Suppressor macrophage (primary cell): ENCODE measurements at regions not wholly inside any gene's neighbourhood (a gene's known extent, or its start where the extent isn't known, plus 50 kb on each side); places are given as distances from the start of the nearest gene placed in this dataset.
"Not testable (repeated sequence)": the region's sequence is repeated elsewhere in the genome, so short reads cannot be mapped to it uniquely, and the experiment has no call there.

Experiments
- DNase-seq, 4 experiments: peaks; one replicate each; pipeline ENCODE4 v3.0.0-alpha.2; 2020 to 2022

- DNase-seq: no peak
Observed at GRCh38 chr6:19699932-19700331, 137.2 kb upstream of the ID4 start.

DNA sequence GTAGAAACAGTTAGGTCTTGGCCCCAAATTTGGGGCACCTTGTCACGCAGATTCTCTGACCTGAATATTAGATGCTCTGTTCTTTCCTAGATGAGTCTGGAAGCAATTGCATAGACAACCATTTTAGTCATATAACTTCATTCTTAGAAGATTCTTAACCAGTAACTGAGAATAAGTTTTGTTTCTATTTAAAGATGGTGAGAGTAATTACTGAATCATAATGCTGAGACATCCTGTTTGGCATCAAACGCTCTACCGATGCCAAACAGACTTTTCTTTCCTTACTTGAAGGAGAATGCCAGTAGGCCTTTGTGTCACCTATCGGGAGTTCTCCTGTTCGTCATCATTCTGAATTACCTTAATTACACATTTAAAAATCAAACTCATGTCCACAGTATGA, 131.6 kb upstream of the ID4 start:
- DNase-seq: no peak

DNA sequence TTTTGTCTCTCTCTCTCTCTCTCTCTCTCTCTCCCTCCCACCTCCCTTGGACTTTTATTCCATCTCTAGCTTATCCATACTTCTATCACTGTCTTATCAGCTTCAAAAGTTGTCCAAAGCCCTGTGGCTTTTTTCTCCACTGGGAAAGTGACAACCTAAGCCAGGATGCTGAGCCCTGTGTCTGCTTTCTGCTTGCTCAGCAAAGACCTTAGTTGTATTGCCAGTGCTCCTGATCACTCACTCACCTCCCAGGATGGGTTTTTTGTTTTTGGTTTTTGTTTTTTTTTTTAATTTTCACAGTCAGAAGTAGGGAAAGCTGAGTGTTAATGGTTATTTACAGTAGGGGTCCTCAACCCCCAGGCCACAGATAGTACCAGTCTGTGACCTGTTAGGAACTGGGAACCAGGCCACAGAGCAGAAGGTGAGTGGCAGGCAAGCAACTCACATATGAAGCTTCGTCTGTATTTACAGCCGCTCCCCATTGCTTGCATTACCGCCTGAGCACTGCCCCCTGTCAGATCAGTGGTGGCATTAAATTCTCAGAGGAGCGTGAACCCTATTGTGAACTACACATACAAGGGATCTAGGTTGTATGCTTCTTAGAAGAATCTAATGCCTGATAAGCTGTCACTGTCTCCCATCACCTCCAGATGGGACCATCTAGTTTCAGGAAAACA, 125.0 kb upstream of the ID4 start:
- no peak for DNase-seq

- no peak for DNase-seq
Observed at GRCh38 chr6:19712998-19713397, 124.2 kb upstream of the ID4 start.

- DNase-seq: no peak
Observed at GRCh38 chr6:19713411-19713810, 123.8 kb upstream of the ID4 start.

DNA sequence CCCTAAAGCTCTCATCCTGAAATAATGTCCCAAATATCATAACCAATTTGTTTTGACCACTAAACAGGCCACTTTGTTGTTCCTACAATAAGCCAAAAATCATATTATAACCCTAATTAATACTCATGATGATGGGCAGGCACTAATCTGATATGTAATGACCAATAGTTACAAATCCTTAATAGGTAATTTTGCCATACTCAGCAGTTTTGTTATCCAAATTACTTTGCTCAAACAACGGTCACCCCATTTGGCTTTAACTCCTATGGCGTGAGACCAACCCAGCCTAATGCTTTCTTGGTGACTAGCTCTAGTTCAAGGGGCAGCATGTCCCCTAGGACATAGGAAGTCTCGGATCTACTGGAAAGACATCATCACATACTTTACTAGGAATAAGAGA, 123.2 kb upstream of the ID4 start:
- no peak for DNase-seq

DNA sequence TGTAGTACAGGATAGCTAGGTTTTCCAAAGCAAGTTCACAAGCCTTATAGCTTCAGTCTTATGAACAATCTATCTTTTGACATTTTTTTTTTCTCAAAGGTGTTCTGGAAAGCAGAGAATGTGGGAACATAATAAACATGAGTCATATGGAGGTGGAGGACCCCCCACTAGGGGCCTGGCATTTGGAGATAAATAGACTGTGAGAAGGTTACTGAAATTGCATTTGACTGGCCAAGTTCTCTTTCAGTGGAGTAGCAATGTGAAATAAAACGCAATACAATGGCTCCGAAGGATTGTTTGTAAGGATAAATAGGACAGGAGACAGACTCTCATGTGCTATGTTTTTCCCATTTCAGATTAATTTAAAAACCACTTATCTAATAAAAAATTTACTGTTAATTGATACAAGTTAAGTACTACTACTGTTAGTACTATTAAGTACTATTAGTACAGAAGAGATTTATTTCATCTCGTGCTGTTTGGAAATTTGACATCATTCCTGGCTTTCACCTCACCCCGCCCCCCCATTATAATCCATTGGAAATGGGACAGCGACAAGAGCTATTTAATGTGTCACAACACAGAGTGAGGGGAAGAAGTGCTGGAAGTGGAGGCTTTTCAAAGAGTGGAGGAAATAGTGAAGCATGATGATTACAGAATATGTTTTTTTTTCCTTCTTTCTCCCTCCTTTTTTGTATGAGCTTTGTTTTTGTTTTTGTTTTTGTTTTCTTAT, 122.6 kb upstream of the ID4 start:
- DNase-seq: no peak

DNA sequence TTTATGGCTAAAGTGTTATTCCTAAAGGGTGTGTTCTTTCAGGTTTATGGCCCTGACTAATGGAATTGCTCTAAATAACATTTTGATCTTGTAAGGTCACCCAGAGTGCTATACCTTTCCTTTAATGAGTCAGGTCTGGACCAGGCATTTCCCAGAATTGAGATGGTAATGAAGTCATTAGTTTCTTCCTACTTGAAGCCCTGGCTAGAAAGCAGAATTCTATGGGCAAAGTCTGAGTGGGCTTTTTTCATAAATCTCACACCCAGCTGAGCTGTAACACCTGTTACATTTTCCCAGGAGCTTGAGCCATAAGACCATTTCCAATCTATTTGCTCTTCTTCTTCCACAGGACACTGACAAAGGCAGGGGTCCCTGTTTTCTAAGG, 122.0 kb upstream of the ID4 start:
- no peak for DNase-seq

DNA sequence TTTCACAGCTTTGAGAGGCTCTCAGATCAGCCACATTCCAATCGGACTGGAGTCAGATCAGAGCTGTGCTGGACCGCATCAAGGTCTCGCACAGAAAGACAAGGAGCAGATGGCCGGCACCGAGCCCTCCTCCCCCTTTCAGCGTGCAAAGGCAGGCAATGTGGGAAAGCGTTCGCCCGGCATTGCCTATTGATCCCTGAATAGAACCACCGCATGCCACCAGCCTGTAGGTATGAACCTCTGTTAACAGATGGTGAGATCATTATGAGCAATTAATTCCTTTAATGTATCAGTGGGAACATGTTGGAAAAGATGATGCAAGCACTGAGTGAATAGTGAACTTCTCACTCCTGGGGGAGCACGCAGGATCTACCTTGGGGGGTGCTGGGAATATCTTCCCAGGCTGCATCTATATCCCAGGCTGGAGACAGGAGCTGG, 117.5 kb upstream of the ID4 start:
- no peak for DNase-seq

DNA sequence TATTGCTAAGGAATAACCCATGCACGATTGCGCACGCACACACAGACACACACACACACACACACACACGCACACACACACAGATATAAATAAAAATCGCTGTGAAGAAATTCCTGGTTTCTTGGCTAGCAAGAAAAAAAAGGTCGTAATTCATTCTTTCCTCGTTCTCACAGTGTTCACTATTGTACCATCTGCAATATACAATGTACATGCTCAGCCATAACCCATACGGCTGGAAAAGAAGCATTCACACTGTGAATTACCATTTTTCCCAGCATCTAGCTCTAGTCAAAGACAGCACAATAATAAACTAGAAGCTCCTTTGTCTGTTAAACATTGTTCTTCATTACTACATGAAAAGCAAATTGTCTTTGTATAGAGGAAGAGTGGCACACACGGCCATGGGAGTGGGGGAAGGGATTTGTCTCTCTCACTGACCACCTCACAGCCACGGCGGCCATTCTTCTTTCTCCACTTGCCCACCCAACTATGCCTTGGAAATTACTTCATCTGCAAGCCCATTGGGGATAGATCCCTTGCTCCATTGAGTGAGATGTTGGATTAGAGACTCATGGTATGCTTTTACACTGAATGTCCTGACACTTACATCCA, 115.3 kb upstream of the ID4 start:
- DNase-seq: no peak

DNA sequence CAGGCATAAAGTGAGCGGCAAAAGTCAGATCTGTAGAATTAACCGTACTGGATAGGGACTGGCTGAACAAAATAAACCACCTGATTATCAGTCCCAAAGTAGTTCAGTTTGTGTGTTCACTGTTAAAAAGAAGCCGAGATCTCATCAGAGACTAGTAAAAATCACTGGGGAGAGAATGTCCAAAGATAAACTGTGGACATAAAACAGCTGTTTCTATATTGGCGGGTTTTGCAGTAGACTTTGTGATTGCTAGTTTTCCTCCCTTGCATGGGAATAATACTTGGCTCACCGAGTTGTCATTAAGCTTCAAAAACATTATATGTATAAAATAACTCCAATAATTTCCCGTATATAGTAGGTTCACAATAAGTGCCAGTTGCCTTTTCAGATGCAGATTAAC, 114.2 kb upstream of the ID4 start:
- no peak for DNase-seq

DNA sequence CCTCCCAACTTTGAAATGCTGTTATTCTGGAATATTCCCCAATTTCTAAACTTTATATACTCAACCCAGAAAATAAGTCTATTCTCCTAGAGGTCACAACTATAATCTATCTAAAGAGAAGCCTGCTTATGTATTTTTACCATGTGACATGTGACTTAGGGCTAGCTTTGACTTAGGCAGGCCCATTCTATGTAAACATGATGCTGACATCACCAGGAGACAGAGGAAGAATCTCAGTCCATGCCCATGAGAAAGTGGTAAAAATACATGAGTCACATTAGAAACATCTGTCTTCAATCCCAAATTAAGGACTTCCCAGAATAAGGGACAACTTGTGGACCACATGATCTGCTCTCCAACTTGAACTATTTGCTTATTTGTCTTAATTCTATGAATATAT, 113.6 kb upstream of the ID4 start:
- no peak for DNase-seq

DNA sequence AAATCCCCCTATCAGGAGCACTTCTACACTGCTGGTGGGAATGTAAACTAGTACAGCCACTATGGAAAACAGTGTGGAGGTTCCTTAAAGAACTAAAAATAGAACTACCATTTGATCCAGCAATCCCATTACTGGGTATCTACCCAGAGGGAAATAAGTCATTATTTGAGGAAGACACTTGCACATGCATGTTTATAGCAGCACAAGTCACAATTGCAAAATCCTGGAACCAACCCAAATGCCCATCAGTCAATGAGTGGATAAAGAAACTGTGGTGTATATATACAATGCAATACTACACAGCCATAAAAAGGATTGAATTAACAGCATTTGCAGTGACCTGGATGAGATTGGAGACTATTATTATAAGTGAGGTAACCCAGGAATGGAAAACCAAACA, 111.7 kb upstream of the ID4 start:
- DNase-seq: not testable (repeated sequence)

- no peak for DNase-seq
Observed at GRCh38 chr6:19731282-19731681, 105.9 kb upstream of the ID4 start.

- no peak for DNase-seq
Observed at GRCh38 chr6:19734061-19734460, 103.1 kb upstream of the ID4 start.

DNA sequence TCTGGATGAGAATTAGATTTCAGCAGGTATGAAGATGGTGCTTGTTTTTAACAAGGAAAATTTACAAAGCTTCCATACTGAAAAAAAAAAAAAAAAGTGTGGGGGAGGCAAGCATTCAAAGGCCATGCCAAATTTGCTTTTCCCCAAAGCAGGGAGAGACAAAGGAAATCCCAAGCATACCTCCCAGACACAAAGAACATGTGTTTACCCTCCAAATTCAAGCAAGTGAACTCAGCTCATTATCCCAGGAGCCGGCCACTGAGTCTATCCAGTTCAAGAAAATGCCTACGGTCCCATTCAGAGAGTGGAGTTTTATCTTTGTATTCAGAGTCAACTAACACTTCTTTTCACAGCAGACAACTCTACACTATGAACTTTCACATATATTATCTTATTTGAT, 102.7 kb upstream of the ID4 start:
- DNase-seq: no peak

GRCh38 chr6:19736066-19736465, 101.1 kb upstream of the ID4 start:
- DNase-seq: no peak

DNA sequence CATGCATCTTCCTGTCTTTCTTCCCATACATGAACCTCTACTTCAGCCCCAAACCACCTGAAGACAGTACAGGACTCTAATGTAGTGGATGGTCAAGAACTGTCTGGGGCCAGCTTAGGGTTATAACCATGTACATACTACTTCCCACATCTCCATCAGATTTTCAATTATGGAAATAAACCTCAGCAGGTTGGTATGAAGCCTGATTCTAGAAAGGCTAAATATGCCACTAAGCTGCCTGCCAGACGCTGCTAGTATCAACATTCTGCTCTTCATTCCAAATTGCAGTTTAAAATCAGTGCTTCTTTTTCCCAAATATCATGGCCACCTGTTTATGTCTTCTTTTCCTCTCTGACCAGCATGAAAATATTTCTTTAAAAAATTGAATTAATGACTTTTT, 99.2 kb upstream of the ID4 start:
- no peak for DNase-seq

GRCh38 chr6:19749722-19750121, 87.4 kb upstream of the ID4 start:
- no peak for DNase-seq

DNA sequence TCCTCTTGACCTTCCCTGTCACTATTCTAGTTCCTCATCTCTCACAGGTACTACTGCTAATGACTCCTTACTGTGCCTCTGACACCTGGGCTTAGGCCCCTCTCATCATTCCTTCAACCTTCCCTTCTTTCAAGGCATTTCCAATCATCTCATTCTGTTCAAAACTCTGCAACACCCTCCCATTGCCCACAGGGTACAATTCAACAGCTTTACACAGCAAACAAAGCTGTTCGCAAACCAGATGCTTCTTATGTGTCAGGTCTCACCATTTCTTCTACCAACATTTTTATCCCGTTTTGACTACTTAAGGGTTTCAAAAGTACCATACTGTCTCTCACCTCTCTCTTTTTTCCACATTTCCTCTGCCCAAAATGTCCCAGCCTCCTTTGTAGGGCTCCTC, 84.4 kb upstream of the ID4 start:
- no peak for DNase-seq

DNA sequence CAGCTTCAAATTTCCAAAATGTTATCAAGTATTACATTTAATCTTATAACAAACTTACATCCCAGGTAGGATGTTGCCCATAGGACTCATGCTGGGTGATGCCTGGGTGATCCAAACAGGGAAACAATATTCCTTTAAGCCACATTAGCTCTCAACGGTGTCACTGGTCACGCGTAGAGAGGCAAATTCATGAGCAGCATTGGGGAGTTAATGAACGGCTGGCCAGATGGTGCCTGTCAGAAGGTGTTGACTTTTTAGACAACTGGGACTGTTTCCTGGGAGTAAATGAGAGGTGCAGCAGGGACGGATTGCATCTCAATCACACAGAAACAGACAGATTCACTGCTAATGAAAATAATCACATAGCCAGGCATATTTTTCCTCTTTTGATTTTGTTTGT, 83.3 kb upstream of the ID4 start:
- DNase-seq: no peak

DNA sequence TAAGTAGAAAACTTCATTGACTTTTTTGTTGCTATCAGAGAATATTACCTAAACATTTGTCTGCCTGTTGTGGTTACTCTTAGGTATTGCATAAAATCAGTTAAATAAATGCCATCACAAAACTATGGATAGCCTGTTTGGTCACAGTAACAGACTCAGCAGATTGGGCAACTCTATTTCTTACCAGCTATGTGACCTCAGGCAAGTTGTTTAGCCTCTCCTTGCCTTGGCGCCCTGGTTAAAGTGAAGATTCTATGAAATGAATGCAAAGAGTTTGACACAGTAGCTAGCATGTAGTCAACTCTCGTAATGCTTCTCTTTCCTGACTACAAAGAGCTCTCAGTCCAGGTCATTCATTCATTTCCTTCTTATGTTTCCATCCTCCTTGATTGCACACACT, 82.5 kb upstream of the ID4 start:
- no peak for DNase-seq

- DNase-seq: no peak
Observed at GRCh38 chr6:19755181-19755580, 82.0 kb upstream of the ID4 start.

- DNase-seq: no peak
Observed at GRCh38 chr6:19757036-19757435, 80.1 kb upstream of the ID4 start.
